ENCODE measurements at regions not wholly inside any gene's neighbourhood (a gene's known extent, or its start where the extent isn't known, plus 50 kb on each side); places are given as distances from the start of the nearest gene placed in this dataset.

DNA sequence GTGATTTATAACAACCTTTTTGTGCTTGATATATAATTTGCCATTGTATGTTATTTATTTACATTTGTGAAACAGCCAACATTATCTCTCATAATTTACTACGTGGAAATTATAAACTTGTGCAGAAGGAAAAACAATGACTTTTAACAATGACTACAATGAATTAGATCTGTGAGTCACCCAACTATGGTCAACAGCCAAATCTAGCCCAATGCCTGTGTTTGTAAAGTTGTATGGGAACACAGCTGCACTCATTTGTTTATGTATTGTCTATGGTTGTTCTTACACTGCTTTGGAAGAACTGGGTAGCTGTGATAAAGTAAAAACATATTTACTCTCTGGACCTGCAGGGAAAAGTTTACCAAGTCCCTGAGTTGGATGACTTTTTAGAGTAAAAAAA lies 110.4 kb downstream of the OTOL1 start:
- no peak for TF ChIP-seq EP300 (IDR thresholded peaks at IDR 0.05; ENCODE audit: low read length)
- TF ChIP-seq, protein P1, sequence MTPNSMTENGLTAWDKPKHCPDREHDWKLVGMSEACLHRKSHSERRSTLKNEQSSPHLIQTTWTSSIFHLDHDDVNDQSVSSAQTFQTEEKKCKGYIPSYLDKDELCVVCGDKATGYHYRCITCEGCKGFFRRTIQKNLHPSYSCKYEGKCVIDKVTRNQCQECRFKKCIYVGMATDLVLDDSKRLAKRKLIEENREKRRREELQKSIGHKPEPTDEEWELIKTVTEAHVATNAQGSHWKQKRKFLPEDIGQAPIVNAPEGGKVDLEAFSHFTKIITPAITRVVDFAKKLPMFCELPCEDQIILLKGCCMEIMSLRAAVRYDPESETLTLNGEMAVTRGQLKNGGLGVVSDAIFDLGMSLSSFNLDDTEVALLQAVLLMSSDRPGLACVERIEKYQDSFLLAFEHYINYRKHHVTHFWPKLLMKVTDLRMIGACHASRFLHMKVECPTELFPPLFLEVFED (CRISPR knock-in tag; conservative IDR thresholded peaks at IDR 0.05), result no peak
- TF ChIP-seq, protein P2, sequence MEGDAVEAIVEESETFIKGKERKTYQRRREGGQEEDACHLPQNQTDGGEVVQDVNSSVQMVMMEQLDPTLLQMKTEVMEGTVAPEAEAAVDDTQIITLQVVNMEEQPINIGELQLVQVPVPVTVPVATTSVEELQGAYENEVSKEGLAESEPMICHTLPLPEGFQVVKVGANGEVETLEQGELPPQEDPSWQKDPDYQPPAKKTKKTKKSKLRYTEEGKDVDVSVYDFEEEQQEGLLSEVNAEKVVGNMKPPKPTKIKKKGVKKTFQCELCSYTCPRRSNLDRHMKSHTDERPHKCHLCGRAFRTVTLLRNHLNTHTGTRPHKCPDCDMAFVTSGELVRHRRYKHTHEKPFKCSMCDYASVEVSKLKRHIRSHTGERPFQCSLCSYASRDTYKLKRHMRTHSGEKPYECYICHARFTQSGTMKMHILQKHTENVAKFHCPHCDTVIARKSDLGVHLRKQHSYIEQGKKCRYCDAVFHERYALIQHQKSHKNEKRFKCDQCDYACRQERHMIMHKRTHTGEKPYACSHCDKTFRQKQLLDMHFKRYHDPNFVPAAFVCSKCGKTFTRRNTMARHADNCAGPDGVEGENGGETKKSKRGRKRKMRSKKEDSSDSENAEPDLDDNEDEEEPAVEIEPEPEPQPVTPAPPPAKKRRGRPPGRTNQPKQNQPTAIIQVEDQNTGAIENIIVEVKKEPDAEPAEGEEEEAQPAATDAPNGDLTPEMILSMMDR (IDR thresholded peaks at IDR 0.05 in 2 of 3, conservative IDR thresholded peaks at IDR 0.05 in 1 of 3; ENCODE audit: insufficient read depth in 2 of 3, low read depth in 1 of 3, low read length in 3 of 3), result no peak
- no peak for TF ChIP-seq SREBF2 (CRISPR knock-in tag; IDR thresholded peaks at IDR 0.05)
- no peak for TF ChIP-seq CBX5 (IDR thresholded peaks at IDR 0.05; ENCODE audit: borderline replicate concordance, low read depth)
- no peak for TF ChIP-seq TRIM28 (IDR thresholded peaks at IDR 0.05)
- TF ChIP-seq SIN3A (IDR thresholded peaks at IDR 0.05; ENCODE audit: borderline replicate concordance in 2 of 2, control insufficient read depth in 1 of 2, low read depth in 2 of 2, low read length in 2 of 2), result no peak
